DMS53 (cell line): ENCODE measurements at regions not wholly inside any gene's neighbourhood (a gene's known extent, or its start where the extent isn't known, plus 50 kb on each side); places are given as distances from the start of the nearest gene placed in this dataset.
"Not testable (repeated sequence)": the region's sequence is repeated elsewhere in the genome, so short reads cannot be mapped to it uniquely, and the experiment has no call there.

Experiments
- DNase-seq: peaks from one replicate; lab custom pipeline; 2025; lab: John Stamatoyannopoulos, UW

DNA sequence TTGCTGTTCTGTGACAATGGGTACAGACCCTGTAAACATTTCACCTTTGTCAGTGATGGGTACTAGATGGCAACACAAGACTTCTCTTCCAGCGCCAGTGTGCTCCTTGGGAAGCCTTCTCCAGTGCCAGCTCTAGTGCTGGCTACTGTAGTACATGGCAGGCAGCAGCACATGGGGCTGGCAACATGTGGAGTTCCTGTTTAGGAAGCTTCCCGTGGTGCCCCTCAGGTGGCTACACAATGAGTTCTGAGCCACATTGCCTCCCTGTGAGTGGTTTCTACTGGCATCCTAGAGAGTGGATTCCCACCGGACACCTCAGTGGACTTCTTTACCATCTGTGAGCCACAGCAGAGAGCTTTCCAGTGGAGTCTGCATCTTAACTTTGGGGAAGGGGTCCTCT lies 302.1 kb downstream of the CYRIA start:
- no peak for DNase-seq

DNA sequence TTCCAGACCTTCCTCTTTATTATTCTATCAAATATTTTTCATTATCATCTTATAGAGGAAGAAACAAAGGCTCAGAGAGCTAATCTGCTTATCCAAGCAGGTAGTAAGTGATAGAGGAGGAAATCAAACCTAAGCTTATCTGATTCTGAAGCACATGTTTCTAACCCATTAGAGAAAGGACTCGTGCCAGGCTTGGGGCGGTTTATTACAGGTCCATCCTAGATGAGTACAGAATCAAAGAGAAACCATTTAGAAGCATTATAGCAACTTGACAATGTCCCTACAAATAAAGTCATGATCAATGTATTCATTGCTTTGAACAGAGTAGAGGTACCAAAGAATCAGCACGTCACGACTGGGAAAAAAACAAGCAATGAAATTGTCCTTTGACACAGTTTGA lies 303.0 kb downstream of the CYRIA start:
- DNase-seq = no peak

DNA sequence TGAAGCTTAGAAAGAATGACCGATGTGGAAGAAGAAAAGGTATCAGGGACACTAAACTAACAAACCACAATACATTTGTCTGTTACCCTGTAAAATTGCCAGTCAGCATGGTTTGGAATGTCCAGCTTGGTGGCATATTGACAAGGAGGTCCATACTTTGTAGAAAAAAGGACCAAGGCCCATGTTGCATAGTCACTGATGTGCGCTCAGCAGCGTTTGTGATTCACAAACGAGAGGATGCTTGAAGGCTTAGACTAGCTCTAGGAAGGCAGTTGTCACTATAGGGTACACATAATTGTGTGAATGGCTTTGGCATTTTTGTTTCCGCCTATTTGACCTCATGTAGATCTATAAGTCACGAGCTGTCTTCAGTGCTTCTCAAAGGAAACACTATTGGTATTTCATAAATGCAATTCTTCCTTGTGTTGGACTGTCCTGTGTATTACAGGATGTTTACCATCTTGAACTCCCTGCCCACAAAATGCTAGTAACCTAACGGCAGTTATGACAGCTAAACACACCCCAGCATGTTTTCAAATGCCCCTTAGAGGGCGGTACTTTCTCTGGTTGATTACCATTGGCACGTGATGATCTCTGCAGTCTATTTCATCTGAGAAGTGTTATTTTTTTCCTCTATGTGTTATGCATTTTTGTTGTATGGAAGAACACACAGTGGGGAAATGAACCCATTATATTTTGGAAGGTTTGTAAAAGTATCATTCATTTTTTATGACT lies 304.2 kb downstream of the CYRIA start:
- DNase-seq = no peak

DNA sequence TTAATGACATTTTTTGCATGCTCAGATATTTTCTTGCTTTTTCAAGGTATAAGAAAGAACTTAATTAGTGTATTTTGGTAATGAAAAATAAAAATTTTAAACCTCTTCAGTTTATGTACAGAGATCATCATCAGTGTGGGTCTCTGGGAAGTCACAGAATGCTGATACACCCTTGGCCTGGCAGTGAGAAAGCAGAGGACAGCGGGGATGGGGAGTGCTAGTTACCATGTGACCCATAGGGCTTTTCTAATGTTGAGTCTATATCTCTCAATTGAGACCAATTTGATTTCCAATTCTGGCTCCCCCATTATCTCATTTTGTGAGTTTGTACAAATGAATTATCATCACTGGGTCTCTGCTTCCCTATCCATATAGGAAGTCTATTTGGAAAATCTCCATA lies 305.7 kb downstream of the CYRIA start:
- no peak for DNase-seq

DNA sequence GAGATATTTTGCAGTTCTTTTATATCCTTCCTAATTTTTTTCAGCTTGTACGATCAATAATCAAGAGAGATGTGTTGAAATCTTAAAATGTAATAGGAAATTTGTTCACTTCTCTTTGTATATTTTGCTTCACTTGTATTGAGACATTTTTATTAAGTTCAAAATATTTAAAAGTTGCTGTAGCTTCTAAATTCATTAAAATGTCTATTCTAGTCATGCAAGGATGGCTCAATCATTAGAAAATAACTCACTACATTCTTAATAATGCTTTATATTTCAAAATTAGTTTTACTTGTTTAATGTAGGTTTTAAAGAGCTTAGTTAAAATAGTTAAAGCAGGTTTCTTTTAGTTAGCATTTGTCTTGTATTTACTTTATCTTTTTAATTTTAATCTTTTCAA lies 308.4 kb downstream of the CYRIA start:
- no peak for DNase-seq

DNA sequence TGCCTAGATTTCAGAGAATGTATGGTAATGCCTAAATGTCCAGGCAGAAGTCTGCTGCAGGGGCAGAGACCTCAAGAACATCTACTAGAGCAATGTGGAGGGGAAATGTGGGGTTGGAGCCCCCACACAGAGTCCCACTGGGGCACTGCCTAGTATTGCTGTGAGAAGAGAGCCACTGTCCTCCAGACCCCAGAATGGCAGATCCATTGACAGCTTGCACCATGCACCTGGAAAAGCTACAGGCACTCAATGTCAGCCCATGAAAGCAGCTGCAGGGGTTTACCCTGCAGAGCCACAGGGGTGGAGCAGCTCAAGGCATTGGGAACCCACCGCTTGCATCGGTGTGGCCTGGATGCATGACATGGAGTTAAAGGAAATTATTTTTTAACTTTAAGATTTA lies 314.1 kb downstream of the CYRIA start:
- DNase-seq = no peak

DNA sequence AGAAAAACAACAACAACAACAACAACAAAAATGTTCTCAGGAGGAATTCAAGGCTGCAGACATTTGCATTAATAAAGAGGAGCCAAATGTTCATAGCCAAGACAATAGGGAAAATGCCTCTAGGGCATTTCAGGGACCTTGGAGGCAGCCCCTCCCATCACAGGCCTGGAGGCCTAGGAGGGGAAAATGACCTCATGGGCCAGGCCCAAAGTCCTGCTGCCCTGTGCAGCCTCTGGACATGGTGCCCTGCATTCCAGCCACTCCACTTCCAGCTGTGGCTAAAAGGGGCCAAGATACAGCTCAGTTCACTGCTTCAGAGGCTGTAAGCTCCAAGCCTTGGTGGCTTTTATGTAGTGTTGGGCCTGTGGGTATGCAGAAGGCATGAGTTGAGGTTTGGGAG lies 314.5 kb downstream of the CYRIA start:
- DNase-seq = no peak

DNA sequence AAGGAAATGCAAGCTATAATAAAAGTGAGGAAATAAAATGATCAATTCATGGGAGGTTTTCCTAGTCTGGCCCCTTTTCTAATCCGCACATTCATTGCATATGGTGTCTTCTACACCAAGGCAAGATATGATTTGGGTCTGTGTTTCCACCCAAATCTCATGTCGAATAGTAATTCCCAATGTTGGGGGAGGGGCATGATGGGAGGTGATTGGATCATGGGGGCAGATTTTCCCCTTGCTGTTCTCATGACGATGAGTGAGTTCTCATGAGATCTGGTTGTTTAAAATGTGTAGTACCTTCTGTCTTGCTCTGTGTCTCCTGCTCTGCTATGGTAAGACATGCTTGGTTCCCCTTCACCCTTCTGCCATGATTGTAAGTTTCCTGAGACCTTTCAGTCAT lies 315.4 kb downstream of the CYRIA start:
- DNase-seq = no peak

DNA sequence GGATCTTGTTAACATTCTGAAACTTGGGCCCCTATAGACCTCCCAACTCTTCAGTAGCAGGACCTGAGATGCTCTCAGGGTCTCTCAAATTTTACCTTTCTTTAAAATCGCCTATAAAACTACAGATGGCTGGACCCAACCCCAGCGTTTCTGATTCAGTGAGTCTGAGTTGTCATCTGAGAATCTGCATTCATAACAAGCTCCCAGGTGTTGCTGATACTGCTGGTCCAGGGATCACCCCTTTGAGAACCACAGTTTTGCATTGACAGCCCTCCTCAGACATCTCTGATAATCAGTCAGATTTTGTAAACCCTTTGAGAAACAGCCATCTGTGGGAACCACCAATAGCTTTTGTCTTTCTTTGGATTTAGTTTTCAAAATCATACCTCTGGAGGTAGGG lies 315.8 kb downstream of the CYRIA start:
- DNase-seq = no peak

DNA sequence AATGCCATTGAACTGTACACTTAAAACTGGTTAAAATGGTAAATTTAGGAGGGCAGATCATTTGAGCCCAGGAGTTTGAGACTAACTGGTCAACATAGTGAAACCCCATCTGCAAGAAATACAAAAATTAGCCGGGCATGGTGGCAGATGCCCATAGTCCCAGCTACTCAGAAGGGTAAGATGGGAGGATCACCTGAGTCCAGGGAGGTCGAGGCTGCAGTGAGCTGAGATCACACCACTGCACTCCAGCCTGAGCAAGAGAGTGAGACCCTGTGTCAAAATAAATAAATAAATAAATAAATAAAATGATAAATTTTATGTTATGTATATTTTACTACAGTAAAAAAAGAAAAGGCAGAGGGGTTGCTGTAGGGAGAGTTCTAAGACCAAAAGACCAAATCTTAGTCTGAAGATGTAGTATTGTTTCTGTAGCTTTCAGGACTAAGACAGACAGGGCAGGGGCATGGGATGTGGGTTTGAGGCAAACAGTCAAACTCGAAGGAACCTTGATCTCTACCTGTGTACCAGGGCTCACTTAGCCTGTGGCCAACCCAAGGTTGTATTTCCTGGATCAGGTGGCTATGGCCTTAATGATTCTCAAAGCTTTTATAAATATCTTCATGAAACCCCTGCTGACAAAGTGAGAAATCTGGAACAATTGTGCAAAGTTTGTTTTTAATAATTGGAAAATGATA lies 316.7 kb downstream of the CYRIA start:
- DNase-seq = no peak

DNA sequence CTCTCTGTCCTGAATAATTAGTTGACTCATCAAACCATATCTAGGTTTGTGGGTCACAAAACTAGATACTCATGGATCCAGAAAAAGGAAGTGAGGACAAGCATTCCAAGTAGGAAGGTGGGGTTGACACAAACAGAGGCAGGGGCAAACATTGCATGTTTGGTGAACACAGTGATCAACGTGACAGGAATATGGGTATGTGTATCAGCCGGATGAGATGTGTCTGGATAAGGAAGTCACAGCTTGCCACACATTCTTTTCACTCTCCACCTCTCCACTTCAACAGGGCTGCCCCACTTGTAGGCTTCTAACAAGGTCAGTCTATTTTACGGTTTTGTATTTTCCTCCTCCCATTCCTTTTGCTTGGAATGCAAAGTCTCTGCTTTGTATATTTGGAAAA lies 319.0 kb downstream of the CYRIA start:
- no peak for DNase-seq

DNA sequence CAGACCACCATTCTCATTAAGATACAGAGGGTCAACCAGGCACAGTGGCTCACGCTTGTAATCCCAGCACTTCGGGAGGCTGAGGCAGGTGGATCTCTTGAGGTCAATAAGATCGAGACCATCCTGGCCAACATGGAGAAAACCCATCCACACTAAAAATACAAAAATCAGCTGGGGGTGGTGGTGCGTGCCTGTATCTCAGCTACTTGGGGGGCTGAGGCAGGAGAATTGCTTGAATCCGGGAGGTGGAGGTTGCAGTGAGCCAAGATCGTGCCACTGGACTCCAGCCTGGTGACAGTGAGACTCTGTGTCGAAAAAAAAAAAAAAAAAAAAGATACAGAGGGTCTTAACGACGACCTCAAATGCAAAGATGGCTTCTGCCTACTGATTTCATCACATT lies 320.4 kb downstream of the CYRIA start:
- DNase-seq = not testable (repeated sequence)

DNA sequence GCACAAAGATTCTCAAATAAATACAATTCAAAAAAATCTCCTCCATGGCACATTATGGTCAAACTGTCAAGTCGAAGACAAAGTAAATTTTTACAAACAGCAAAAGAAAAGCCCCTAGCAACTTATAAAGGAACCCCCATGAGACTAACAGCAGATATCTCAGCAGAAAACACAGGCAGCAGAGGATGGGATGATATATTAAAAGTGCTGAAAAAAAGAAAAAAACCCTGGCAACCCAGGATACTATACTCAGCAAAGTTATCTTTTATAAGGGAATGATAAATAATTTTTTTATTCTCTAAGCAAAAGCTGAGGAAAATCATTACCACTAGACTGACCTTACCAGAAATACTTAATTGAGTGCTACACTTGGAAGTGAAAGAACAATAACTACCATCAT lies 326.4 kb downstream of the CYRIA start:
- DNase-seq = no peak

DNA sequence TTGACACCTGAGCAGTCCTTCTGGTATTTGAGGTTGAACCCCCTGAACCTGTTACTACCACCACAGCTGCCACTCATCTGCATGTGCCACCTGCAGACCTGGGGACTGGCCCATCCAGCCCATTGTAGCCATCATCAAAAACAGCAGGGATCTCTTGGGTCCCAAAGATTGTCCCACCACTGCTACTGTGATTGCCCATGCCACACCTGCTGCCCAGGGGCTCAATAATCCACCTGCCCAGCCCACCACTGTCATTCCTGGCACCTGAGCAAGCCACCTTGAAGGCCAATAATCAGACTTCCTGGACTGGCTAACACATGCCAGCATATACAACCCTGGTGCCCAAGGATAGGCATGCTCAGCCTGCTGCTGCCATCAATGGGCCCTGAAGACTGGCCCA lies 327.6 kb downstream of the CYRIA start:
- no peak for DNase-seq

DNA sequence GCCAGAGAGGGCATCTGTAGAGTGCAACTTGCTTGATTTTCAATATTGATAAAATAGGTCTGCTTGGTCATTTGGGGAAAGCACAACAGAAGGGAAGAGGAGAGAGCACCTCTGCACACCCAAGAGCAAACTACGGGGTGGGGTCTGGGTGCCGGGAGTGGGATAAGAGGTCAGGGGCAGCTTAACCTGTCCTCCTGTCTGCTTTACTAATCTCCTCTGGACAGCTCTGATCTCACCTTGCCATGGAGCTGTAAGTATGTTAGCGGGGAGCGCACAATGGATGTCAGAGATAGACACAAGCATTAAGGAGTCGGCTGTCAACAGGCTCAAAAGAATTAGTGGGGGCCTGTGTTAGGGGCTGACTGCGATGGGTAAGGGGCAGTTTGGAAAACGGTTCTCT lies 328.7 kb downstream of the CYRIA start:
- no peak for DNase-seq

DNA sequence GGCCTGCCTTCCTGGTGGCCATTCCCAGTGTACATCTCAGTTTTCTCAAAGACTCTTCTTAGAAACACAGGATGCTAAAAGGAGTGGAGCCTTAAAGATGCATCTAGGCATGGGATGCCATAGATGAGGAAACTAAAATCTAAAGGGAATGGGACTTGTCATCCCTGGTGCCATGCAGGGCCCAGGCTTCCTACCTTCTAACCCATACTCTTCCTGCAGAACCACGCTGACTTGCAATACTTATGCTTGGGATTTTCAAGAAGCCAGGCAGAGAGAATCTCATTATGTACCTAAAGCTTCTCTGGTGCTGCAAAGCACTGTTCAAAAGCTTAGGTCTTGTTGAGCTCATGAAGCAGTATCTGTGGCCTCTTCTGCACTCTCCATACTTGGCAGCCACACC lies 329.1 kb downstream of the CYRIA start:
- DNase-seq = no peak

DNA sequence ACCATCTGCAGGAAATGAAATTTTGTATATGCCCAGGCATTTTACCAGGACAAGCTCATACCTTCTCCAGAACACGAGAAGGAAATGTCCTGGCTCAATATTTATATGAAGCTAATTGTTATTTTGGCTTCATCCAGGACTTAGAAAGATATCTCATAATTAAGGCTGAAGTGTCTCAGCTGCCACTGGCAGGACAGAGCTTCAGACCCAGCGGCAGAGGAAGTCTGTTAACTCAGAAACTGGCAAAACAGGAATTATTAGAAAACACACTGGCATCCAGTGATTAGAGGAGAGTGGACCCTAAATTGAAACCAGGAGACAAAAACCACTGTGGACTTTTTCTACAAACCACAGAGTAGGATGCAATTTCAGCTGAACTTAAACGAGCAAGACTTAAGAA lies 329.7 kb downstream of the CYRIA start:
- no peak for DNase-seq

DNA sequence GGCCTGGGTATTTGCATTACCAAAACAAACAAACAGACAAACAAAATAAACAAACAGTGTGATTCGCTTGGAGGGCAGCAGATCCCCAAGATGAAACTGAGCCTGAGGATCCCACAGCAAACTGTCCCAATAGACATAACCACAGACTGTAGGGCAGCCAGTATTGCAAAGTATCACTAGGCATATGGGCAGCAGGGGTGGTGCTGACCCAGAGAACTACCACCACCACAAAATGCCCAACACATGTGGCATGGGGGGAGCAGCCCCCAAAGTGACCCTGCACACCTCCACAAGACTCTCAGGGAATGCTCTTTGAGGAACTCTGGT lies 330.1 kb downstream of the CYRIA start:
- DNase-seq = no peak

DNA sequence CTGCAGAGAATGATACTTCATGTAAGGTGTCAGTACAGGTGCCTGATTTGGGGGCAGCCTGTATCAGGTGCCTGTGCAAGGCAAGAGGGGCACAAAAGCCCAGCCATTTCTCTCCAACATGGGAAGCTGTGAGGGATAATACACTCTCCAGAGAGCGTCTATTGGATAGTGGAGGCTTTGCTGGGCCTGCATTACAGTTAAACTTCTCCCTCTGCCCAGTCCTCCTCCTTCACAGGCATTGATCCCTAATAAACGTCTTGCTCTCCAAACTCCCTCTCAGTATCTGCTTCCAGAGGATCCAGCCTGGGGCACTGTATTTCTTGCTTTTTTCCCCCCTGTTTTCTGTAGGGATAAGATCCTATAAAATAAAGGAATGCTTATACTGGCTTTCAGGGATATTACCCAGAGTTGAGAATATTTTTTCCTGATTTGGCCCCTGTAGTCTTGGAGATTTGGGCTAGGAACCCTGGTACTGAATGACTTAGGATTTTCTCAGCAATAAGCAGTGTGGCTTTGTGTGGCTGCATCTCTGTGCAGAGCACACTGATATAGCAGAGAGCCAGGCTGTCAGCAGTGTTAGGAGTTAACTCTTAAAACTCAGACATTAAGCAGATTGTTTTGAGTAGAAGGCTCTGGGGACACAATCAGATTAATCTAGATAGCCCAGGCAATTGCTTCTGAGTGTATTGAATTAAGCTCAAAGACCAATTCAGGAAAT lies 330.6 kb downstream of the CYRIA start:
- DNase-seq = peak; percentile 6

DNA sequence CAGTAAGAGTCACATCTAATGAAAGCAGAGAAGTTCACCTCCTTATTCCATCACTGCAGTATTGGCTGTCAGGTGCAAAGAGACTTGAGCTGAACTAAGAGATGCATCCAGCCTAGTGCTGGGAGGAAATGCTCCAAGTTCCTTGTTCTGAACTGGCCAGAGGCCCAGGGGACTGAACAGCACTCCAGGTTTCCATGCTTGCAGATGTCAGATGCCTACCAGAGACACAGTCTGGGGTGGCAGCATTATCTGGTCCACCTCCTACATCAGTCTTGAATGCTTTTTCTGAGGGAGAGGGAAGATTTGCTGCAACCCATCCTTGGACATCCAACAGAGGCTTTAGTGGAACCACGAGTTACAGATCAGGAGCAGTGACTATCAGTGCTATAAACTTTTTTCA lies 331.3 kb downstream of the CYRIA start:
- no peak for DNase-seq

DNA sequence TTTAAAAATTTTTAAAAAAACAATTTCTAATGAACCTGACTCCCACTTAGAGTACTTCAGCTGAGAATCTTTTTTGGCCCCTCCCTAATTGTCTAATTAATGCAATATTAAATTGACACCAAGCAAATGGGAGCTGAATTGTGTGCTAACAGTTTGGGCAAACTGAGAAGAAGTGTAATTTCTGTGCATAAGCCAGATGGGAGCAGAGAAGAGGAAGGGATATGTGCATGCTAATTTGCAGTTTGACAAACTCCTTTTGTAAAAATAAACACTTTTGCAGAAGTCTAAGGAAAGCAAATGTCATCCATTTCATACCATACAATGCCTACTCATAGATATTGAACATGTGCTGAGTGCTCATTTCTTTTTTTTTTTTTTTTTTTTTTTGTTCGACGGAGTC lies 332.0 kb downstream of the CYRIA start:
- no peak for DNase-seq

DNA sequence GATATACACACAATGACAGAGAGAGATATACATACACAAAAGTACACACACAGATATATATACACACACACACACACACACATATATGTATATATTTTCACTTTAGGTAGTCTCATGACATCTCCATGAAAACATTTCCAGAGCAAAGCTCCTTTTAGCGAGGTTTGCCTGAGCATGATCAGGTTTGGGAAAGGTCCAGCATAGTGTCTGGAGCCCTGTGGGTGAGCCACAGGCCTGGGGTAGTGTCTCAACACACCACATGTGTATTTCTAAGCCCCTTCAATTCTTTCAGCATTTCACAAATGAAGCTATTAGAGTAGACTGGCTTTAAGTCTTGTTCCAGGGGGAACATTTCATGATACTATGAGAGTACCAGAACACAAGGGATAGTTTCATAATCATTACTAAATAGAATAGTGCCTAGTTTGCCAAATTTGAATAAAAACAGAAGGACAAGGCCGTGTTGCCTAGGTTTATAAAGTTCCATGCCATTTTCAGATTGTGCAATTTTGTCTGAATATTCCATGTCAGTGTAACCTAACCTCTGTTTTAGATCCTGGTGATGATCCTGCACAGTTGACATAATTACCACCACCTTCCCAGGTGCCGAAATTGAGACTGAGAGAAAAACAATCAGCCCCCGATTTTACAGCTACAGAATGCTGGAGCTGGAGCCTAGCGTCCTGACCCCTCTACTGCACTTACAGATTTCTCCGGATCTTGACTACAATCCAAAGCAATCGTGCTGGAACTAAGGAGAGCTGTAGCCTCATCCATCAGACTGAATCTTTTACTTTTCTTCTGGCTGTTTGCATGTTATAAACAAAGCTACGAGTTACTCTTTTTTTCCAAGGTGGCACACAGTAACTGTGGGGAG lies 332.7 kb downstream of the CYRIA start:
- no peak for DNase-seq

DNA sequence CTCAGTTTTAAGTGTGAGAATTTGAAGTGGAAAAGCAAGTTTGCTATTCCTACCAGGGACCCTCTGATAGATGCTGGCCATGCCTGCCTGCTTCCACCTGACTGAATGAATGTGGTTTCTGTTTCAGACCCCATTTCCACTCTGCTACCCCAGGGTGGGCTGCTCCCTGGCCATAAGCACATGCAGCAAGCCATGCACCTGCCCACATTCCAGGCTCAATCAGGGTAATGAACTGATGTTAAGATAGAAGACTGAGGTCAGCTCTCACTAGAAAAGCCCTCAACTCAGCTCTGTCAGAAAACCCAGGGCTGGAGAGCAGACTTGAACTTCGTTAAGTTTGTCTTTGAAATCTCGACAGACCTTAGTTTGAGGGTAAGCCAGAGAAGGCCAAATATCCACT lies 333.9 kb downstream of the CYRIA start:
- DNase-seq = no peak
